HEK293 (cell line): ENCODE measurements at regions not wholly inside any gene's neighbourhood (a gene's known extent, or its start where the extent isn't known, plus 50 kb on each side); places are given as distances from the start of the nearest gene placed in this dataset.

ENCODE experiments used
- CTCF ChIA-PET: fragments of 350-600 bp; formaldehyde crosslinking; extraction: SDS; loops from one replicate; lab custom pipeline; 2021; ENCODE audit warnings: antibody characterized with exemption; lab: Yijun Ruan, JAX
- POLR2A ChIA-PET: fragments of 300-600 bp; formaldehyde crosslinking; extraction: SDS; loops from one replicate; lab custom pipeline; 2020; ENCODE audit warnings: antibody characterized with exemption, inconsistent platforms; lab: Yijun Ruan, JAX
- H3K27ac ChIP-seq: fragments of 200-500 bp; sonication (Bioruptor generic); 2 replicates; pipeline ENCODE4 v1.5.1; 2014; ENCODE audit warnings: low read depth, low read length, control low read depth, inconsistent platforms; ENCODE audit errors: extremely low read depth
- H3K36me3 ChIP-seq, 2 experiments: fragments of 200-500 bp in 1 of 2; sonication (Bioruptor generic) in 1 of 2; 1 replicate in 1 of 2; 2 replicates in 1 of 2; pipeline ENCODE4 v1.5.1; 2014 to 2017; ENCODE audit warnings: inconsistent platforms in 2 of 2, low read length in 2 of 2; ENCODE audit not compliant: control insufficient read depth in 2 of 2, insufficient read depth in 1 of 2
- H3K4me1 ChIP-seq: fragments of 200-500 bp; sonication (Bioruptor generic); 2 replicates; pipeline ENCODE4 v1.5.1; 2014; ENCODE audit warnings: mild to moderate bottlenecking, low read length, inconsistent platforms; ENCODE audit not compliant: control insufficient read depth, insufficient read depth
- H3K4me3 ChIP-seq: 2 replicates; pipeline ENCODE4 v1.5.1; 2011; ENCODE audit warnings: low read depth, mild to moderate bottlenecking, control low read depth, low read length, moderate library complexity
- H3K9me3 ChIP-seq: fragments of 200-500 bp; sonication (Bioruptor generic); 2 replicates; pipeline ENCODE4 v1.5.1; 2014; ENCODE audit warnings: low read depth, low read length, inconsistent platforms; ENCODE audit not compliant: control insufficient read depth, insufficient read depth
- AEBP2 ChIP-seq: fragments of 450-650 bp; formaldehyde crosslinking; IDR thresholded peaks from 2 replicates; pipeline ENCODE4 v1.5.1; 2016; ENCODE audit warnings: missing biosample characterization, missing genetic modification characterization, borderline replicate concordance
- GLIS1 ChIP-seq: fragments of 450-650 bp; formaldehyde crosslinking; IDR thresholded peaks from 2 replicates; pipeline ENCODE4 v1.5.1; 2016; ENCODE audit warnings: missing biosample characterization, missing genetic modification characterization
- PRDM10 ChIP-seq: fragments of 450-650 bp; formaldehyde crosslinking; IDR thresholded peaks from 2 replicates; pipeline ENCODE4 v1.5.1; 2016; ENCODE audit warnings: missing biosample characterization, missing genetic modification characterization
- PRDM6 ChIP-seq: fragments of 450-650 bp; formaldehyde crosslinking; IDR thresholded peaks from 2 replicates; pipeline ENCODE4 v1.5.1; 2017; ENCODE audit warnings: missing biosample characterization, missing genetic modification characterization
- RBAK ChIP-seq: fragments of 450-650 bp; formaldehyde crosslinking; IDR thresholded peaks from 2 replicates; pipeline ENCODE4 v1.5.1; 2016; ENCODE audit warnings: missing biosample characterization, missing genetic modification characterization
- REPIN1 ChIP-seq: fragments of 450-650 bp; formaldehyde crosslinking; IDR thresholded peaks from 2 replicates; pipeline ENCODE4 v1.5.1; 2017; ENCODE audit warnings: missing biosample characterization, missing genetic modification characterization, low read depth
- SP7 ChIP-seq: fragments of 450-650 bp; formaldehyde crosslinking; IDR thresholded peaks from 2 replicates; pipeline ENCODE4 v1.5.1; 2016; ENCODE audit warnings: missing biosample characterization, missing genetic modification characterization
- ZNF112 ChIP-seq: fragments of 450-650 bp; formaldehyde crosslinking; IDR thresholded peaks from 2 replicates; pipeline ENCODE4 v1.5.0; 2017; ENCODE audit warnings: missing biosample characterization, missing genetic modification characterization
- ZNF18 ChIP-seq: fragments of 450-650 bp; formaldehyde crosslinking; IDR thresholded peaks from 2 replicates; pipeline ENCODE4 v1.5.1; 2016; ENCODE audit warnings: missing biosample characterization, missing genetic modification characterization
- ZNF548 ChIP-seq: fragments of 450-650 bp; formaldehyde crosslinking; IDR thresholded peaks from 2 replicates; pipeline ENCODE4 v1.5.1; 2016; ENCODE audit warnings: missing biosample characterization, missing genetic modification characterization
- ZNF623 ChIP-seq: fragments of 450-650 bp; formaldehyde crosslinking; IDR thresholded peaks from 2 replicates; pipeline ENCODE4 v1.5.1; 2016; ENCODE audit warnings: missing biosample characterization, missing genetic modification characterization
- ZNF639 ChIP-seq: fragments of 450-650 bp; formaldehyde crosslinking; IDR thresholded peaks from 2 replicates; pipeline ENCODE4 v1.5.1; 2016; ENCODE audit warnings: missing biosample characterization, missing genetic modification characterization
- TF ChIP-seq, protein P1 (sequence below): fragments of 450-650 bp; formaldehyde crosslinking; IDR thresholded peaks from 2 replicates; pipeline ENCODE4 v1.5.1; 2016; ENCODE audit warnings: missing biosample characterization, missing genetic modification characterization

GRCh38 chr1:79790950-79791349 lies 784.4 kb upstream of the ADGRL4 start (continued):
- TF ChIP-seq PRDM10 (tag by site-specific recombination), result no peak
- TF ChIP-seq, all 188 proteins: peak for 0

- ChIA-PET CTCF (no interaction called here), POLR2A (no interaction called here)
- no peak for TF ChIP-seq ZNF623 (tag by site-specific recombination)
- no peak for TF ChIP-seq SP7
- TF ChIP-seq ZNF639 (tag by site-specific recombination), result no peak
- TF ChIP-seq, protein P1, sequence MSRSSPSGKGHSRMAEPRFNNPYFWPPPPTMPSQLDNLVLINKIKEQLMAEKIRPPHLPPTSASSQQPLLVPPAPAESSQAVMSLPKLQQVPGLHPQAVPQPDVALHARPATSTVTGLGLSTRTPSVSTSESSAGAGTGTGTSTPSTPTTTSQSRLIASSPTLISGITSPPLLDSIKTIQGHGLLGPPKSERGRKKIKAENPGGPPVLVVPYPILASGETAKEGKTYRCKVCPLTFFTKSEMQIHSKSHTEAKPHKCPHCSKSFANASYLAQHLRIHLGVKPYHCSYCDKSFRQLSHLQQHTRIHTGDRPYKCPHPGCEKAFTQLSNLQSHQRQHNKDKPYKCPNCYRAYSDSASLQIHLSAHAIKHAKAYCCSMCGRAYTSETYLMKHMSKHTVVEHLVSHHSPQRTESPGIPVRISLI (tag by site-specific recombination), result no peak
- TF ChIP-seq AEBP2, result no peak
- no peak for TF ChIP-seq ZNF112
- no peak for TF ChIP-seq ZNF548 (tag by site-specific recombination)
- no peak for TF ChIP-seq ZNF18
- no peak for TF ChIP-seq RBAK (tag by site-specific recombination)
- TF ChIP-seq REPIN1 (tag by site-specific recombination), result no peak
- TF ChIP-seq PRDM6 (tag by site-specific recombination), result no peak
- TF ChIP-seq GLIS1 (tag by site-specific recombination), result no peak
- Histone ChIP-seq H3K4me1 (no peaks in the 10 kb centered on the region), H3K9me3 (no peaks in the 10 kb centered on the region), H3K27ac (no peak overlapping the region), H3K36me3 (no peaks in the 10 kb centered on the region), H3K4me3 (no peak overlapping the region)
Observed at GRCh38 chr1:79787631-79788030, 781.1 kb upstream of the ADGRL4 start.
